ENCODE measurements at regions not wholly inside any gene's neighbourhood (a gene's known extent, or its start where the extent isn't known, plus 50 kb on each side); places are given as distances from the start of the nearest gene placed in this dataset.
"Not testable (repeated sequence)": the region's sequence is repeated elsewhere in the genome, so short reads cannot be mapped to it uniquely, and the experiment has no call there.

- TF ChIP-seq CTCF (tag by site-specific recombination; IDR thresholded peaks at IDR 0.05); HOXD13 (CRISPR knock-in tag; IDR thresholded peaks at IDR 0.05; ENCODE audit: borderline replicate concordance); REST (tag by site-specific recombination; IDR thresholded peaks at IDR 0.05); ZXDB (tag by site-specific recombination; IDR thresholded peaks at IDR 0.05); YY1 (tag by site-specific recombination; IDR thresholded peaks at IDR 0.05); ZNF2 (tag by site-specific recombination; IDR thresholded peaks at IDR 0.05); ZNF549 (tag by site-specific recombination; IDR thresholded peaks at IDR 0.05); ELK4 (IDR thresholded peaks at IDR 0.05; ENCODE audit: borderline replicate concordance, low read depth, low read length); ZBTB49 (tag by site-specific recombination; IDR thresholded peaks at IDR 0.05; ENCODE audit: low read depth); ZNF138 (tag by site-specific recombination; IDR thresholded peaks at IDR 0.05; ENCODE audit: borderline replicate concordance): not testable (repeated sequence)
Measured at GRCh38 chr13:18665716-18666115, 515.9 kb downstream of the TUBA3C start.

Data from HEK293 (cell line).